GM06990 (cell line): ENCODE measurements at regions not wholly inside any gene's neighbourhood (a gene's known extent, or its start where the extent isn't known, plus 50 kb on each side); places are given as distances from the start of the nearest gene placed in this dataset.

Experiments
- DNase-seq: peaks from one replicate; pipeline ENCODE4 v3.0.0-alpha.2; 2011; ENCODE audit not compliant: insufficient read length; ENCODE audit errors: extremely low read depth
- H3K27me3 ChIP-seq: replicated peaks from 2 replicates; pipeline ENCODE4 v1.6.0; 2011; ENCODE audit warnings: low read length; ENCODE audit not compliant: control insufficient read depth, insufficient read depth
- H3K36me3 ChIP-seq: 2 replicates; pipeline ENCODE4 v1.5.1; 2011; ENCODE audit warnings: low read length; ENCODE audit not compliant: control insufficient read depth, insufficient read depth
- H3K4me3 ChIP-seq: replicated peaks from 2 replicates; pipeline ENCODE4 v1.5.1; 2011; ENCODE audit warnings: low read depth, mild to moderate bottlenecking, control low read depth, low read length
- CTCF ChIP-seq: IDR thresholded peaks from 2 replicates; pipeline ENCODE4 v1.5.1; 2011; ENCODE audit warnings: low read length, control low read depth, mild to moderate bottlenecking, inconsistent platforms; ENCODE audit not compliant: insufficient read depth, poor library complexity, severe bottlenecking

DNA sequence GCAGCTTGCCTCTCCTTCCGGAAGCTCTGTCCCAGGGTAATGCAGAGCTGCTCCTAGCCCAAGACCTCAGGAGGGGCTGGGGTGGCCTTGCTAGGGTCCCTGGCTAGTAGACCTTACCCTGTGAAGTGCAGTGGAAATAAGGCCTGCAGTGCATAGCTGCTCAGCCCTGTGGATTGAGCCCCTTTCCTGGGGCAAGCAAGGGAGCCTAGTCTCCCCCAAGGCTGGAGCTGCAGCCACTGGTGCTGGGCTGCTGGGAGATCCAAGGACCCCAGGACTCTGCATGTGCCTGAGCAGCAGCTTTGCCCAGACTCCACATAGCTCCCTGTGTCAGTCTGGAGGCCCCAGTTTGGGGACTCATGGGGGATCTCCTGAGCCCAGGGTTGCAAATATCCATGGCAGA is 57.9 kb downstream of the FANCF start:
- TF ChIP-seq CTCF = no peak
- Histone ChIP-seq H3K27me3 (no peaks in the 10 kb centered on the region), H3K36me3 (no peaks in the 10 kb centered on the region), H3K4me3 (no peak overlapping the region)
- DNase-seq = no peak

GRCh38 chr11:22566293-22566692 is 59.3 kb downstream of the FANCF start:
- no peaks in the 10 kb centered on the region for H3K27me3 ChIP-seq
- DNase-seq = no peak
- no peaks in the 10 kb centered on the region for H3K36me3 ChIP-seq
- no peak overlapping the region for H3K4me3 ChIP-seq
- no peak for TF ChIP-seq CTCF

GRCh38 chr11:22561283-22561682 is 64.3 kb downstream of the FANCF start:
- H3K4me3 ChIP-seq = no peak overlapping the region
- no peaks in the 10 kb centered on the region for H3K27me3 ChIP-seq
- no peak for DNase-seq
- TF ChIP-seq CTCF = no peak
- H3K36me3 ChIP-seq = no peaks in the 10 kb centered on the region

- no peak for DNase-seq
- no peak for TF ChIP-seq CTCF
- no peaks in the 10 kb centered on the region for H3K36me3 ChIP-seq
- H3K4me3 ChIP-seq = no peak overlapping the region
- no peaks in the 10 kb centered on the region for H3K27me3 ChIP-seq
Measured at GRCh38 chr11:22559416-22559815, 66.2 kb downstream of the FANCF start.

DNA sequence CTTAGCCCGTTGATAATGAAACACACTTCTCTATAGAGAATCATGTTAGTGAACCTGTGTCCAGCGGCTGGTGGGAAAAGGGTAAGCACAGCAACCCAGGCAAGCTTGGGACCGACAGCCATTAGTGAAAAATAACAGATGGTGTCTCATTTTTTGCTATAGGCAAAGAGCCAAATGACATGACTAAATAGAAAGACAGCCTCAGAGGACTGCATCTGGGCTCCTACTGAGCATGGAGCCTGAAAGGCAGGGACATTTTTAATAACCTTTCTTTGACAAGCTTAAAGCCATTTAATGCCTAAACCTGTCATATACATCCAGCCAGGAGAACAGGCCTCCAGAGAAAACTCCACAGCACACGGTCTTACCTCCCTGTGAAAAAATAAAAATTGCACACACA is 67.0 kb downstream of the FANCF start:
- no peaks in the 10 kb centered on the region for H3K36me3 ChIP-seq
- no peaks in the 10 kb centered on the region for H3K27me3 ChIP-seq
- no peak for TF ChIP-seq CTCF
- DNase-seq = no peak
- no peak overlapping the region for H3K4me3 ChIP-seq

GRCh38 chr11:22556381-22556780 is 69.2 kb downstream of the FANCF start:
- Histone ChIP-seq H3K36me3 (no peaks in the 10 kb centered on the region), H3K4me3 (no peak overlapping the region), H3K27me3 (no peaks in the 10 kb centered on the region)
- TF ChIP-seq CTCF = no peak
- no peak for DNase-seq
